ENCODE measurements at regions not wholly inside any gene's neighbourhood (a gene's known extent, or its start where the extent isn't known, plus 50 kb on each side); places are given as distances from the start of the nearest gene placed in this dataset.

DNA sequence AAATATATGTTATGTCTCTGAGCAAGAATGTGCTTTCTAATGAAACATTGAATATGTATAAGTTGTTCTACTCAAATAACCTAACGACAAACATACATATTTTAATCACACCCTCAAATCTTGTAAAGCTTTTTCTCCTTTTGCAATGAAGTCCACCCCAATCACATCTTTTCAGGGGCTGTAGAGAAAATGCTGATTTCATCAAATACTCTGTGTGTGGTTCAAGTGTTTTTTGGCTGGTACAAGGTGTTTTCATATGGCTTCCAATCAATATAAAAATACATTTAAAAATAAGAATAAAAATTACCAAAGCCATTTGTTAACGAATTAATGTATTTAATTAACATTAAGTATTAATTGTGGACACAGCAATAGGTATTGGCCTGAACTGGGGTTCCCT lies 57.2 kb upstream of the TMEM196 start:
- H4K20me1 ChIP-seq (replicated peaks; ENCODE audit: insufficient read depth), result no peaks in the 10 kb centered on the region
- H3K4me1 ChIP-seq (ENCODE audit: insufficient read depth), result no peaks in the 10 kb centered on the region
- H3K4me3 ChIP-seq, result no peak overlapping the region
- H2AFZ ChIP-seq, result no peak overlapping the region
- no peaks in the 10 kb centered on the region for H3K9me3 Mint-ChIP-seq
- H3K27me3 ChIP-seq (ENCODE audit: insufficient read depth), result no peaks in the 10 kb centered on the region
- ATAC-seq (no peak), DNase-seq (ENCODE audit: low spot score) (no peak)
- H3K27ac ChIP-seq (ENCODE audit: low read depth), result no peak overlapping the region
- H3K27me3 Mint-ChIP-seq (ENCODE audit: insufficient read depth, low read depth, poor library complexity), result no peaks in the 10 kb centered on the region
- H3K4me3 Mint-ChIP-seq, result no peak overlapping the region
- TF ChIP-seq EZH2 (IDR thresholded peaks at IDR 0.05; ENCODE audit: low read depth, unreplicated experiment) (no peak), NANOG (IDR thresholded peaks at IDR 0.05; ENCODE audit: borderline replicate concordance) (no peak), EZH2phosphoT487 (IDR thresholded peaks at IDR 0.05; ENCODE audit: unreplicated experiment) (no peak), POLR2AphosphoS5 (IDR thresholded peaks at IDR 0.05; ENCODE audit: low read depth) (no peak), ZNF331 (CRISPR knock-in tag; IDR thresholded peaks at IDR 0.05; ENCODE audit: low read depth) (no peak), CREB1 (CRISPR knock-in tag; IDR thresholded peaks at IDR 0.05; ENCODE audit: low read depth) (no peak), ZNF462 (CRISPR knock-in tag; IDR thresholded peaks at IDR 0.05) (no peak), STAT1 (IDR thresholded peaks at IDR 0.05; ENCODE audit: unreplicated experiment) (no peak), JUNB (IDR thresholded peaks at IDR 0.05; ENCODE audit: unreplicated experiment) (no peak), ZNF114 (CRISPR knock-in tag; IDR thresholded peaks at IDR 0.05) (no peak)
- TF ChIP-seq, protein P1, sequence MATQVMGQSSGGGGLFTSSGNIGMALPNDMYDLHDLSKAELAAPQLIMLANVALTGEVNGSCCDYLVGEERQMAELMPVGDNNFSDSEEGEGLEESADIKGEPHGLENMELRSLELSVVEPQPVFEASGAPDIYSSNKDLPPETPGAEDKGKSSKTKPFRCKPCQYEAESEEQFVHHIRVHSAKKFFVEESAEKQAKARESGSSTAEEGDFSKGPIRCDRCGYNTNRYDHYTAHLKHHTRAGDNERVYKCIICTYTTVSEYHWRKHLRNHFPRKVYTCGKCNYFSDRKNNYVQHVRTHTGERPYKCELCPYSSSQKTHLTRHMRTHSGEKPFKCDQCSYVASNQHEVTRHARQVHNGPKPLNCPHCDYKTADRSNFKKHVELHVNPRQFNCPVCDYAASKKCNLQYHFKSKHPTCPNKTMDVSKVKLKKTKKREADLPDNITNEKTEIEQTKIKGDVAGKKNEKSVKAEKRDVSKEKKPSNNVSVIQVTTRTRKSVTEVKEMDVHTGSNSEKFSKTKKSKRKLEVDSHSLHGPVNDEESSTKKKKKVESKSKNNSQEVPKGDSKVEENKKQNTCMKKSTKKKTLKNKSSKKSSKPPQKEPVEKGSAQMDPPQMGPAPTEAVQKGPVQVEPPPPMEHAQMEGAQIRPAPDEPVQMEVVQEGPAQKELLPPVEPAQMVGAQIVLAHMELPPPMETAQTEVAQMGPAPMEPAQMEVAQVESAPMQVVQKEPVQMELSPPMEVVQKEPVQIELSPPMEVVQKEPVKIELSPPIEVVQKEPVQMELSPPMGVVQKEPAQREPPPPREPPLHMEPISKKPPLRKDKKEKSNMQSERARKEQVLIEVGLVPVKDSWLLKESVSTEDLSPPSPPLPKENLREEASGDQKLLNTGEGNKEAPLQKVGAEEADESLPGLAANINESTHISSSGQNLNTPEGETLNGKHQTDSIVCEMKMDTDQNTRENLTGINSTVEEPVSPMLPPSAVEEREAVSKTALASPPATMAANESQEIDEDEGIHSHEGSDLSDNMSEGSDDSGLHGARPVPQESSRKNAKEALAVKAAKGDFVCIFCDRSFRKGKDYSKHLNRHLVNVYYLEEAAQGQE (IDR thresholded peaks at IDR 0.05; ENCODE audit: unreplicated experiment), result no peak
- TF ChIP-seq, protein P2, sequence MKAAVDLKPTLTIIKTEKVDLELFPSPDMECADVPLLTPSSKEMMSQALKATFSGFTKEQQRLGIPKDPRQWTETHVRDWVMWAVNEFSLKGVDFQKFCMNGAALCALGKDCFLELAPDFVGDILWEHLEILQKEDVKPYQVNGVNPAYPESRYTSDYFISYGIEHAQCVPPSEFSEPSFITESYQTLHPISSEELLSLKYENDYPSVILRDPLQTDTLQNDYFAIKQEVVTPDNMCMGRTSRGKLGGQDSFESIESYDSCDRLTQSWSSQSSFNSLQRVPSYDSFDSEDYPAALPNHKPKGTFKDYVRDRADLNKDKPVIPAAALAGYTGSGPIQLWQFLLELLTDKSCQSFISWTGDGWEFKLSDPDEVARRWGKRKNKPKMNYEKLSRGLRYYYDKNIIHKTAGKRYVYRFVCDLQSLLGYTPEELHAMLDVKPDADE (IDR thresholded peaks at IDR 0.05), result no peak
- TF ChIP-seq, protein P3, sequence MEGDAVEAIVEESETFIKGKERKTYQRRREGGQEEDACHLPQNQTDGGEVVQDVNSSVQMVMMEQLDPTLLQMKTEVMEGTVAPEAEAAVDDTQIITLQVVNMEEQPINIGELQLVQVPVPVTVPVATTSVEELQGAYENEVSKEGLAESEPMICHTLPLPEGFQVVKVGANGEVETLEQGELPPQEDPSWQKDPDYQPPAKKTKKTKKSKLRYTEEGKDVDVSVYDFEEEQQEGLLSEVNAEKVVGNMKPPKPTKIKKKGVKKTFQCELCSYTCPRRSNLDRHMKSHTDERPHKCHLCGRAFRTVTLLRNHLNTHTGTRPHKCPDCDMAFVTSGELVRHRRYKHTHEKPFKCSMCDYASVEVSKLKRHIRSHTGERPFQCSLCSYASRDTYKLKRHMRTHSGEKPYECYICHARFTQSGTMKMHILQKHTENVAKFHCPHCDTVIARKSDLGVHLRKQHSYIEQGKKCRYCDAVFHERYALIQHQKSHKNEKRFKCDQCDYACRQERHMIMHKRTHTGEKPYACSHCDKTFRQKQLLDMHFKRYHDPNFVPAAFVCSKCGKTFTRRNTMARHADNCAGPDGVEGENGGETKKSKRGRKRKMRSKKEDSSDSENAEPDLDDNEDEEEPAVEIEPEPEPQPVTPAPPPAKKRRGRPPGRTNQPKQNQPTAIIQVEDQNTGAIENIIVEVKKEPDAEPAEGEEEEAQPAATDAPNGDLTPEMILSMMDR (conservative IDR thresholded peaks at IDR 0.05; ENCODE audit: low read depth in 2 of 2), result no peak
- no peak overlapping the region for H3K4me2 ChIP-seq
- H3K36me3 Mint-ChIP-seq (ENCODE audit: low read depth), result no peaks in the 10 kb centered on the region
- 0 out of 3 replicates have a peak, but pooled peaks cover 2% of the 10 kb centered on the region for H3K4me1 Mint-ChIP-seq
- no peak overlapping the region for H3K27ac Mint-ChIP-seq
- no peaks in the 10 kb centered on the region for H3F3A ChIP-seq (replicated peaks; ENCODE audit: low read depth)
- H3K9me2 ChIP-seq (ENCODE audit: insufficient read depth), result no peaks in the 10 kb centered on the region
- no peaks in the 10 kb centered on the region for H3K79me2 ChIP-seq (replicated peaks; ENCODE audit: insufficient read depth)
- H3K36me3 ChIP-seq (ENCODE audit: insufficient read depth), result no peaks in the 10 kb centered on the region

Measured in GM23338 (cell line).